Mesothelial cell of epicardium (in vitro differentiated cells): ENCODE measurements at regions not wholly inside any gene's neighbourhood (a gene's known extent, or its start where the extent isn't known, plus 50 kb on each side); places are given as distances from the start of the nearest gene placed in this dataset.
"Not testable (repeated sequence)": the region's sequence is repeated elsewhere in the genome, so short reads cannot be mapped to it uniquely, and the experiment has no call there.

Experiments
- DNase-seq, 2 experiments: peaks; one replicate each; pipeline ENCODE4 v3.0.0; 2021; ENCODE audit warnings: low spot score in 2 of 2; ENCODE audit not compliant: unreplicated experiment in 2 of 2
- H3K27ac Mint-ChIP-seq: 2 replicates; pipeline ENCODE4 v1.8.0; 2021; ENCODE audit warnings: mixed read lengths
- H3K27me3 Mint-ChIP-seq: 2 replicates; pipeline ENCODE4 v1.8.0; 2021; ENCODE audit warnings: low read depth, mixed read lengths
- H3K36me3 Mint-ChIP-seq: 2 replicates; pipeline ENCODE4 v1.8.0; 2021; ENCODE audit warnings: mixed read lengths
- H3K4me1 Mint-ChIP-seq: 2 replicates; pipeline ENCODE4 v1.8.0; 2021; ENCODE audit warnings: mixed read lengths
- H3K4me3 Mint-ChIP-seq: 2 replicates; pipeline ENCODE4 v1.8.0; 2021; ENCODE audit warnings: mild to moderate bottlenecking, moderate library complexity, mixed read lengths
- H3K9me3 Mint-ChIP-seq: 2 replicates; pipeline ENCODE4 v1.8.0; 2021; ENCODE audit warnings: mixed read lengths
- TF ChIP-seq, protein P1 (sequence below): fragments of 200-600 bp; sonication (generic); IDR thresholded peaks from one replicate; pipeline ENCODE4 v1.5.0; 2021; ENCODE audit warnings: antibody characterized with exemption; ENCODE audit not compliant: unreplicated experiment

DNA sequence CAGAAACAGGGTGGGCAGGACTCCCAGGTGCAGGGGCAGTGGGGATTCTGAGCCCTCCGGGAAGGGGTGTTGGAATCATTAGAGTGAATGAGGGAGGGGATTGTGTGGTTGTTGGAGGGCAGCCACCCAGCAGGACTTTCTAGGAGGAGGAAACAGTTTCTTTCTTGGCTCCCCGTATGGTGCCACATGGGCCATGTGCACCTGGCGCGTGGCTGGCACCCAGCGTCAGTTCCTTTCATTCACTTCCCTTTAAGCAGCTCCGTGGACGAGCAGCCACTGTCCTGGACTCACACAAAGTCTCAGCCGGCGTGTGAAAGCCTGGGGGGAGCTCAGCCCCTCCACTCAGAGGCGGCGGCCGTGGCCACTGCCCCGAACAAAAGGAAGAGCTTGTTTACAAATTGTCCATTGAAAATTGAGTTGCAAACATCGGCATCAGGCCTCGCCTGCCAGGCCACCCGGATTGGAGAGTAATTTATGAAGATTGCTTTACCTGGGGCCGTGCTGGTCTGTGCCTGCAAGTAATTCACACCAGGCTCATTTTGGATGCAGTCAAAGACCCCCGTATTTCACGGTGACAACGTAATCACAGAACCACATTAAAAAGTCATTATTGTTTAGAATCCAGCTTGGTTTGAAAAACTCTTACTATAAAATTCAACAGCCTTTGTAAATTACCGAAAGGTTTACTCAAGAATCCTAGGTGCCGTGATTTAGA is 101.7 kb upstream of the C14orf180 start:
- DNase-seq: no peak
- TF ChIP-seq, protein P1, sequence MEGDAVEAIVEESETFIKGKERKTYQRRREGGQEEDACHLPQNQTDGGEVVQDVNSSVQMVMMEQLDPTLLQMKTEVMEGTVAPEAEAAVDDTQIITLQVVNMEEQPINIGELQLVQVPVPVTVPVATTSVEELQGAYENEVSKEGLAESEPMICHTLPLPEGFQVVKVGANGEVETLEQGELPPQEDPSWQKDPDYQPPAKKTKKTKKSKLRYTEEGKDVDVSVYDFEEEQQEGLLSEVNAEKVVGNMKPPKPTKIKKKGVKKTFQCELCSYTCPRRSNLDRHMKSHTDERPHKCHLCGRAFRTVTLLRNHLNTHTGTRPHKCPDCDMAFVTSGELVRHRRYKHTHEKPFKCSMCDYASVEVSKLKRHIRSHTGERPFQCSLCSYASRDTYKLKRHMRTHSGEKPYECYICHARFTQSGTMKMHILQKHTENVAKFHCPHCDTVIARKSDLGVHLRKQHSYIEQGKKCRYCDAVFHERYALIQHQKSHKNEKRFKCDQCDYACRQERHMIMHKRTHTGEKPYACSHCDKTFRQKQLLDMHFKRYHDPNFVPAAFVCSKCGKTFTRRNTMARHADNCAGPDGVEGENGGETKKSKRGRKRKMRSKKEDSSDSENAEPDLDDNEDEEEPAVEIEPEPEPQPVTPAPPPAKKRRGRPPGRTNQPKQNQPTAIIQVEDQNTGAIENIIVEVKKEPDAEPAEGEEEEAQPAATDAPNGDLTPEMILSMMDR: no peak
- Mint-ChIP-seq H3K36me3 (peaks cover 3% of the 10 kb centered on the region), H3K4me1 (no peaks in the 10 kb centered on the region), H3K27ac (no peak overlapping the region), H3K4me3 (no peak overlapping the region), H3K9me3 (peaks cover 15% of the 10 kb centered on the region), H3K27me3 (peaks cover 19% of the 10 kb centered on the region)

DNA sequence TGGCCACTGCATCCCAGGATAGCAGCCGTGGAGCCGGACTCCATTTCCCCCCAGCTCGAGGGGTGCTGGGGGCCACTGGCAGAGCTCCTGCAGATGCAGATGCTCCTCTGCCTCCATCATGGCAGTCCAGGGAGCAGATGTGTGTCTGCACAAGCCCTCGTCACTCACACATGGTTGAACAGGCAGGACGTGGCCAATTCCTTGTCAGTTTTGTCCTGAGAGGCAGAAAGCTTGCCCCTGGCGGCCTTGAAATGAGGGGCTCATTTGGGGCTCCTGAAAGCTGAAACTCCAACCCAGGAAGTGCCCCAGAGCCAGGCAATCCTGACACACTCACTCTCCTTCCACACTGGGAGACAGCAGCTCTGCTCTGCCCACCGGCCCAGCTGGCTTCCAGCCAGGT is 100.9 kb upstream of the C14orf180 start:
- Mint-ChIP-seq H3K36me3 (peaks cover 3% of the 10 kb centered on the region), H3K4me3 (no peak overlapping the region), H3K27ac (no peak overlapping the region), H3K9me3 (peaks cover 21% of the 10 kb centered on the region), H3K27me3 (peaks cover 25% of the 10 kb centered on the region), H3K4me1 (no peaks in the 10 kb centered on the region)
- no peak for DNase-seq
- TF ChIP-seq, protein P1: no peak

DNA sequence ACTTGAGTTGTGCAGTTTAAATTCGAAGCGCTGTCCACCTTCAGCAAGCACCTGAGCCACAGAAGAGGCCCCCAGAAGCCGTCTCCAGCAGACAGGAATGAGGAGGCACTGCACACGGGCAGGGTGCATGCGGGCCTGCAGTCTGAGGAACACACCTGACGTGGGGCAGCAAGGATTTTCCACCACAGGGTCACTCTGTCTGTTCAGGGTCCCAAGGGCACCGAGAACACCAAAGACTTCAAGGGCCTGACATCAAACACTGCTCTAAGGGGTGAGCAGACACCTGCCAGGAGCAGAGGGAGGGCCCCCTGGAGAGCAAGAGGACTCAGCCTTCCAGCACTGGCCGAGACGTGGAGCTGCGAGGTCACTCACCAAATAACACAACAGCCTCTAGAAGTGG is 99.7 kb upstream of the C14orf180 start:
- Mint-ChIP-seq H3K36me3 (peaks cover 3% of the 10 kb centered on the region), H3K9me3 (peaks cover 26% of the 10 kb centered on the region), H3K4me1 (no peaks in the 10 kb centered on the region), H3K4me3 (no peak overlapping the region), H3K27me3 (peaks cover 28% of the 10 kb centered on the region), H3K27ac (no peak overlapping the region)
- TF ChIP-seq, protein P1: no peak
- no peak for DNase-seq

DNA sequence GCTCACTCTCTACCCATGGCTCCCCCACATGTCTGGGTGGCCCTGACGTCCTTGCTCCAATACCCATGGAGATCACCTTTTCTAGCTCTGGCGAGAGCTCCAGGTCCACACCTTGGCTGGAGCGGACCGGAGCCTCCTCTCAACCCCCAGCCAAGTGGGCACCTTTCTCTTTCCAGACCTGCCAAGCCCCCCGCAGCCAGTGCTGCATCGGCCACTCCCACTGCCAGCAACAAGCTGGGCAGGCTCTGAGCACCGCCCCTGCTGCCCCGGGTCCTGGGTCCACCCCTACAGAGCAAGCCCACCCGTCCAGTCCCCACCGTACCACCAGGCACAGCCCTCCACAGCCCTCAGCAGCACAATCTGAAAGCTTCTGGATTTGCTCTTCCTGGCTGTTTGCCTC is 98.2 kb upstream of the C14orf180 start:
- Mint-ChIP-seq H3K4me3 (no peak overlapping the region), H3K27me3 (peaks cover 33% of the 10 kb centered on the region)

DNA sequence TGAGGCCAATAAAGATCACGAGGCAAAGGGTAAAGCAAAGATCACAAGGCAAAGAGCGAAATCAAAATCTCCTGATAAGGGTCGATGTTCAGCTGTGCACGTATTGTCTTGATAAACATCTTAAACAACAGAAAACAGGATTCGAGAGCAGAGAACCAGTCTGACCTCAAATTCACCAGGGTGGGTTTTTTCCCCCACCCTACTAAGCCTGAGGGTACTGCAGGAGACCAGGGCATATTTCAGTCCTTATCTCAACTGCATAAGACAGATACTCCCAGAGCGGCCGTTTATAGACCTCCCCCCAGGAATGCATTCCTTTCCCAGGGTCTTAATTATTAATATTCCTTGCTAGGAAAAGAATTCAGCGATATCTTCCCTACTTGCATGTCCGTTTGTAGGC is 97.5 kb upstream of the C14orf180 start:
- H3K36me3 Mint-ChIP-seq, H3K4me3 Mint-ChIP-seq, DNase-seq, H3K27ac Mint-ChIP-seq, H3K4me1 Mint-ChIP-seq: not testable (repeated sequence)
- H3K9me3 Mint-ChIP-seq: peaks cover 26% of the 10 kb centered on the region
- peaks cover 39% of the 10 kb centered on the region for H3K27me3 Mint-ChIP-seq

More for the DNA sequence above, 98.2 kb upstream of the C14orf180 start:
- peaks cover 3% of the 10 kb centered on the region for H3K36me3 Mint-ChIP-seq
- TF ChIP-seq, protein P1: no peak
- no peaks in the 10 kb centered on the region for H3K4me1 Mint-ChIP-seq
- no peak overlapping the region for H3K27ac Mint-ChIP-seq
- DNase-seq: no peak
- peaks cover 26% of the 10 kb centered on the region for H3K9me3 Mint-ChIP-seq

DNA sequence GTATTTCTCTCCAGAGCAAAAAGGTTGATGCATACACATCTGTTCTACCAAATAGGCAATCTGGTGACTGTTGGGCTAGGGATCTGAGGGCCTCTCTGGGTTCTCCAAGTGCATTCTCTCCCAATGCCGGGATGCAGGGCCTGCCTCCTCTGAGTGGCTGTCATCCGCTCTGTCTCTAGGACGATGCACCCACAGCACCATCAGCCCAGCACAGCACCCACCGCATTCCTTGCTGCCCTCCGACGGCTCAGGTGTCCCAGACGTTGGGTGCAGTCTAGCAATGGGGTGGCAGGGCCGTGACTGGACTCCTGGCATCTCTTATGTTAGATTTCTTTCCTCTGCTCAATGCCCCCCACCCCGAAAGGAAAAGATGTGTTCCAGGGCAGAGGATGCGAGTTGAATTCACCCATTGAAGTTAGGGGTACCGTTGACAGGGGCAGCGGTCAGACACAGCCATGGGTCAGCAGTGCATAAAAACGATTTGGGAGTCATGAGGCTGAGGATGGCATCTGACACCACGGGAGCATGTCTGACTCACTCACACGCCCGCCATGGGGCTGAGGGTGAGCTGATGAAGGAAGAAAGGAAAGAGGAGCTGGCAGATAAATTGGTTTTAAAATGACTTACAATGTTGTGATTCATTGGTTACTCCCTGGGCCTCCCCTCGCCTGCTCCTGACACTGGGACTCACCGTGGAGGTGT is 93.2 kb upstream of the C14orf180 start:
- TF ChIP-seq, protein P1: no peak
- Mint-ChIP-seq H3K9me3 (peaks cover 25% of the 10 kb centered on the region), H3K4me1 (no peaks in the 10 kb centered on the region), H3K36me3 (peaks cover 3% of the 10 kb centered on the region), H3K27me3 (peaks cover 46% of the 10 kb centered on the region), H3K4me3 (no peak overlapping the region), H3K27ac (no peak overlapping the region)
- no peak for DNase-seq
